Transverse colon (tissue), 3 donors: ENCODE measurements at regions not wholly inside any gene's neighbourhood (a gene's known extent, or its start where the extent isn't known, plus 50 kb on each side); places are given as distances from the start of the nearest gene placed in this dataset.

Source experiments
- EP300 ChIP-seq: sonication (generic); formaldehyde crosslinking; IDR thresholded peaks from one replicate; pipeline ENCODE4 v1.6.1; 2017; ENCODE audit warnings: antibody characterized with exemption, low read depth
- POLR2A ChIP-seq: fragments of 450-650 bp; IDR thresholded peaks from one replicate; pipeline ENCODE4 v1.6.1; 2016; ENCODE audit warnings: antibody characterized with exemption, mild to moderate bottlenecking, moderate library complexity
- POLR2AphosphoS5 ChIP-seq, 3 donors: sonication (generic); formaldehyde crosslinking; IDR thresholded peaks; one replicate each; pipeline ENCODE4 v1.6.1; 2016; ENCODE audit warnings: antibody characterized with exemption in 3 of 3

DNA sequence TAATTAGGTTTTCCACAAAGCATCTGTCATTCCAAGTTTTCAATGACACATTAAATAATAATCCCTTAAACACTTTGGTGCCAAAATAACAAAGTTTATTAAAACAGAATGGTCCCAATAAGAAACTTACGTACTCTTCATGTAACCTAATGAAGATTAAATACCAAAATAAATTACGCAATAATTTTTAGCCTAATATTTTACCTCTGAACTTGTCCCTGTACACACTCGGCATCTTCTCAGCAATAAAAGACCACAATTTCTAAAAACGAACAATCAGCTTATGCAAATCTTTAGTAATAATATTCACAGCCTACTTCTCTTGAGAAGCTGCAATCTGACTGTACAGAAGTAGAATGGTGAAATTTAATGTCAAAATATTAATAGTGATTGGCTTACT lies 163.6 kb downstream of the ZDHHC21 start:
- no peak for TF ChIP-seq EP300
- no peak for TF ChIP-seq POLR2AphosphoS5 (IDR thresholded peaks at IDR 0.05)
- TF ChIP-seq POLR2A: no peak
